Activated B cell treated with CpG ODN at 0.5 μM for 24 hours (primary cell): ENCODE measurements at regions not wholly inside any gene's neighbourhood (a gene's known extent, or its start where the extent isn't known, plus 50 kb on each side); places are given as distances from the start of the nearest gene placed in this dataset.

ENCODE experiments used
- ATAC-seq: fragments of 200-7000 bp; cut with Tn5 transposase; one replicate; pipeline ENCODE4 v1.10.0; 2021; ENCODE audit warnings: low read depth, mild to moderate bottlenecking, moderate library complexity
- CTCF ChIA-PET: fragments of 350-600 bp; sonication (Branson Sonifier 250); formaldehyde crosslinking; loops from one replicate; lab custom pipeline; 2021; ENCODE audit warnings: antibody characterized with exemption; lab: Charles Lee
- POLR2A ChIA-PET: fragments of 350-600 bp; sonication (Branson Sonifier 250); formaldehyde crosslinking; loops from one replicate; lab custom pipeline; 2021; ENCODE audit warnings: antibody characterized with exemption; lab: Charles Lee
- DNase-seq: peaks from one replicate; pipeline ENCODE4 v3.0.0; 2022
- H3K27ac Mint-ChIP-seq: one replicate; pipeline ENCODE4 v1.8.0; 2020; ENCODE audit warnings: mixed read lengths
- H3K27me3 Mint-ChIP-seq: one replicate; pipeline ENCODE4 v1.8.0; 2021; ENCODE audit warnings: mixed read lengths
- H3K36me3 Mint-ChIP-seq: one replicate; pipeline ENCODE4 v1.8.0; 2021; ENCODE audit warnings: low read depth, mixed read lengths
- H3K4me1 Mint-ChIP-seq: one replicate; pipeline ENCODE4 v1.8.0; 2021; ENCODE audit warnings: mixed read lengths
- H3K4me3 Mint-ChIP-seq: one replicate; pipeline ENCODE4 v1.8.0; 2020; ENCODE audit warnings: mild to moderate bottlenecking, mixed read lengths
- H3K9me3 Mint-ChIP-seq: one replicate; pipeline ENCODE4 v1.8.0; 2020; ENCODE audit warnings: mixed read lengths
- intact Hi-C: fragments of 100-400 bp; cut with micrococcal nuclease; formaldehyde crosslinking; loops from one replicate; pipeline ENCODE4 v1.15.1; 2024
- TF ChIP-seq, protein P1 (sequence below): fragments of 200-600 bp; IDR thresholded peaks from one replicate; pipeline ENCODE4 v1.8.0; 2022; ENCODE audit warnings: antibody characterized with exemption, mild to moderate bottlenecking

DNA sequence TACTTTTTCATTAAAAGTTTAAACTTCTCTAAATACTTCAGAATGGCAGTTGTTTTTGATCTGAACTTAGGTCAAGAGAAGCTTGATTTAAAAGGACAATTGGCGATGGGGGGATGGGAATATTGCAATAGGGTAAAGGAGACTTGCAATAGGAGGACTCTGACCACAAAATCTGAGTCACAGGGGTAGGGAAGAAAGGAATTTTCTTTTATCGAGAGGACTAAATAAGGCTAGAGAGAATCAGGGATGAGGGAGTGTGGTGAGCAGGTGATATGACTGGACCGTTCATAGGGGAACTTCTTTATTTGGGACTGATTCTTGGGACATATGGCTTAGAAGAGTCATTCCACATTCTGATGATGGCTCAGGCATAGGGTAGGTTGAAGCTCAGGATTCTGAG, 1260.2 kb downstream of the ADGRL3 start:
- CTCF ChIA-PET: no interaction called here
- Mint-ChIP-seq H3K4me3 (no peak overlapping the region), H3K9me3 (peaks cover 4% of the 10 kb centered on the region), H3K27me3 (no peaks in the 10 kb centered on the region), H3K36me3 (no peaks in the 10 kb centered on the region), H3K27ac (no peak overlapping the region), H3K4me1 (no peaks in the 10 kb centered on the region)
- intact Hi-C loops: no loop called here
- POLR2A ChIA-PET: no interaction called here
- no peak for ATAC-seq
- TF ChIP-seq, protein P1, sequence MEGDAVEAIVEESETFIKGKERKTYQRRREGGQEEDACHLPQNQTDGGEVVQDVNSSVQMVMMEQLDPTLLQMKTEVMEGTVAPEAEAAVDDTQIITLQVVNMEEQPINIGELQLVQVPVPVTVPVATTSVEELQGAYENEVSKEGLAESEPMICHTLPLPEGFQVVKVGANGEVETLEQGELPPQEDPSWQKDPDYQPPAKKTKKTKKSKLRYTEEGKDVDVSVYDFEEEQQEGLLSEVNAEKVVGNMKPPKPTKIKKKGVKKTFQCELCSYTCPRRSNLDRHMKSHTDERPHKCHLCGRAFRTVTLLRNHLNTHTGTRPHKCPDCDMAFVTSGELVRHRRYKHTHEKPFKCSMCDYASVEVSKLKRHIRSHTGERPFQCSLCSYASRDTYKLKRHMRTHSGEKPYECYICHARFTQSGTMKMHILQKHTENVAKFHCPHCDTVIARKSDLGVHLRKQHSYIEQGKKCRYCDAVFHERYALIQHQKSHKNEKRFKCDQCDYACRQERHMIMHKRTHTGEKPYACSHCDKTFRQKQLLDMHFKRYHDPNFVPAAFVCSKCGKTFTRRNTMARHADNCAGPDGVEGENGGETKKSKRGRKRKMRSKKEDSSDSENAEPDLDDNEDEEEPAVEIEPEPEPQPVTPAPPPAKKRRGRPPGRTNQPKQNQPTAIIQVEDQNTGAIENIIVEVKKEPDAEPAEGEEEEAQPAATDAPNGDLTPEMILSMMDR: no peak
- DNase-seq: no peak

DNA sequence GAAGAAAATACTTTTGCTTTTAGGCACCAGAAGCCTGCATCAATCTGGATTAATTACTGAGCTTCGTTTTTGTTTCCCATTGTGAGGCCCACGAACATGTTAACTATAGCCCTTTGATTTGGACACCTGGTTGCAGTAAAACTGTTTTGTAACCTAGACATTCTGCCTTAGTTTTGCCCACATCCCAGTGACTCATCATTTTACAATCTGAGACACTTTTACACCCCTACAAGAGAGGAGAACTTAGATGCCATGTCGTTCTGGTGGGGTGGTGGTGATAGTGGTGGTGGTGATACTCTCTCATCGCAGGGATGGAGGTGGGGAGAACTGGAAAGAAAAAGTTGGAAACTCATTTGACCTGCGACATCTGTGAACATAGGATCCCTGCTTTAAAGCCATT, 1257.2 kb downstream of the ADGRL3 start:
- Mint-ChIP-seq H3K27ac (no peak overlapping the region), H3K4me3 (no peak overlapping the region), H3K27me3 (no peaks in the 10 kb centered on the region), H3K9me3 (peaks cover 4% of the 10 kb centered on the region), H3K36me3 (no peaks in the 10 kb centered on the region), H3K4me1 (no peaks in the 10 kb centered on the region)
- CTCF ChIA-PET: no interaction called here
- intact Hi-C loops: no loop called here
- TF ChIP-seq, protein P1: no peak
- POLR2A ChIA-PET: no interaction called here
- DNase-seq (no peak), ATAC-seq (no peak)

DNA sequence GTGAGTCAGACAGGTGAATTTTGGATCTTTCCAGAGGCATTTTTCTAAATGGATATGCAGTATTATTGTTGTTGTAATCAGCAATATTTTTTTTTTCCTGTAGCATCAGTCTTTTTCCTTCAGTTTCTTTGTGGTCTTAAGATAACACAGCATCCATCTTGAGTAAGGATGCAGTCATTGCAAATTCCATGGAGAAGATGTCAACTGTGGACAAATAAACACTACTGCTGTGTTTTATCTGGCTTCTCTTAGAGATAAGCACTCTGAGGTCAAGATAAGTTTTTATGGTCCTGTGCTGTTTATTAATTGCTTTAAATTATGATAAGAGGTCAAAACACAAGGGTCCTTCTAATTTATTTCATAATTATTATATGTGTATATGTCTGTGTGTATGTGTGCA, 1255.7 kb downstream of the ADGRL3 start:
- intact Hi-C loops: no loop called here
- peaks cover 4% of the 10 kb centered on the region for H3K9me3 Mint-ChIP-seq
- DNase-seq (no peak), ATAC-seq (no peak)
- no peak overlapping the region for H3K4me3 Mint-ChIP-seq
- POLR2A ChIA-PET: no interaction called here
- H3K36me3 Mint-ChIP-seq: no peaks in the 10 kb centered on the region
- TF ChIP-seq, protein P1: no peak
- no peaks in the 10 kb centered on the region for H3K27me3 Mint-ChIP-seq
- CTCF ChIA-PET: no interaction called here
- H3K27ac Mint-ChIP-seq: no peak overlapping the region
- H3K4me1 Mint-ChIP-seq: no peaks in the 10 kb centered on the region

DNA sequence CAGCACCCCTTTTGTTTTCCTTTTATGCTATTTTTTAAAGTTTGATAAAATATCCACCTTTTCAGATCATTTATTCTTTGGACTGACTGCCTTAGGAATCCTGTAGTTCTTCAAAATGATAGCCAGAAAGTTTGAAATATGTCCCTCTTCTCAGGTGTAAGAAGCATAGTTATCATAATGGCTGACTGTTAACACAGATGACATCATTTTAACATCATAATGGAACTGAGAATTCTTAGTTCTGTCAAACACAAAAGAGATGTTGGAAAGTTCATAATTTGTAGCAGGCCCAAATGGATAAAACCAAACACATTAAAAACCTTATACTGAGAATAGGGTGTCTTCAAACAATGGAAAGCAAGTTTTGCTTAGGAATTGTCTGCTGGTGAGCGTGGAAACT, 1254.4 kb downstream of the ADGRL3 start:
- intact Hi-C loops: no loop called here
- Mint-ChIP-seq H3K9me3 (peaks cover 2% of the 10 kb centered on the region), H3K27me3 (no peaks in the 10 kb centered on the region), H3K4me1 (no peaks in the 10 kb centered on the region), H3K27ac (no peak overlapping the region), H3K36me3 (no peaks in the 10 kb centered on the region), H3K4me3 (no peak overlapping the region)
- CTCF ChIA-PET: no interaction called here
- no peak for DNase-seq
- TF ChIP-seq, protein P1: no peak
- ATAC-seq: no peak
- POLR2A ChIA-PET: no interaction called here

DNA sequence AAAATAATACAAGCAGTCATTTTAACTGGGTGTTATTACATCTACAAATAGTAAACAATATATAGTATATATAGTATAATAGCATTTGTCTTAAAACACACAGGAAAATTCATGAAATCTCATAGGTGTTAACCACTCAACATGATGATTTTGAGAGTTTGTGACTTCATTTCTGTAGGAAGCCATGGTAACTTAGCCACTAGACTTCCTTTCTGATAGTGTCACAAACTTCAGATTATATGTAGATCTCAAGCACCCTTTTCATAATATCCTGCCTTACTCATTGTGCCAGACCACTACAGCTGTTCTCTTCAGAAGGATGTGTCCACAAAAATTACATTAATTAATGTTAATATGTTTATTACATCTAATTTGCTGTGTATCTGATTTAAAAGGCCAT, 1250.6 kb downstream of the ADGRL3 start:
- ChIA-PET CTCF (no interaction called here), POLR2A (no interaction called here)
- H3K27ac Mint-ChIP-seq: no peak overlapping the region
- peaks cover 8% of the 10 kb centered on the region for H3K9me3 Mint-ChIP-seq
- H3K4me3 Mint-ChIP-seq: no peak overlapping the region
- DNase-seq: no peak
- no peaks in the 10 kb centered on the region for H3K36me3 Mint-ChIP-seq
- TF ChIP-seq, protein P1: no peak
- H3K4me1 Mint-ChIP-seq: no peaks in the 10 kb centered on the region
- no peak for ATAC-seq
- intact Hi-C loops: no loop called here
- no peaks in the 10 kb centered on the region for H3K27me3 Mint-ChIP-seq
